GM21723 (cell line): ENCODE measurements at regions not wholly inside any gene's neighbourhood (a gene's known extent, or its start where the extent isn't known, plus 50 kb on each side); places are given as distances from the start of the nearest gene placed in this dataset.

Experiments used
- ATAC-seq: cut with Tn5 transposase; IDR thresholded peaks from one replicate; pipeline ENCODE4 v1.9.1; 2021; ENCODE audit warnings: mild to moderate bottlenecking, moderate library complexity; ENCODE audit not compliant: unreplicated experiment

GRCh38 chr9:103900466-103900865 lies 193.6 kb upstream of the SMC2 start:
- ATAC-seq, result no peak

- ATAC-seq, result no peak
These were observed 191.8 kb upstream of the SMC2 start for GRCh38 chr9:103902263-103902662.

GRCh38 chr9:103904242-103904641 lies 189.9 kb upstream of the SMC2 start:
- ATAC-seq, result no peak

DNA sequence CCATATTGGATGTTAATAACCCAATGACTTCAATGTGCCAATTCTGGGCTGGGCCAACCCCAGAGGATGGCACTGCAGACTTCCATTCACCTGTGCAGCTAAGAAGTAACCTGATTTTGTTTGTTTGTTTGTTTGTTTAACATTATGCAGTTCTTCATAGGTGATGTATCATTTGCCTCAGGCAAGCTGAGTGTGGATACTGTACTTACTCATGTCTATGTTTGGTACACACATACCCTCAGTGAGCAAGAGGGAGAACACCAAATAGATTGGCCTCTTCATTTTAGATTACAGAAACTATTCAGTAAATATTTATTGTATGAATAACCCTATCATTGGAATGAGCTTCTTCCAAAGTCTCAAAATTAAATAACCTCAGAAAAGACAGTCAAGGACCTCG lies 180.2 kb upstream of the SMC2 start:
- ATAC-seq, result no peak

DNA sequence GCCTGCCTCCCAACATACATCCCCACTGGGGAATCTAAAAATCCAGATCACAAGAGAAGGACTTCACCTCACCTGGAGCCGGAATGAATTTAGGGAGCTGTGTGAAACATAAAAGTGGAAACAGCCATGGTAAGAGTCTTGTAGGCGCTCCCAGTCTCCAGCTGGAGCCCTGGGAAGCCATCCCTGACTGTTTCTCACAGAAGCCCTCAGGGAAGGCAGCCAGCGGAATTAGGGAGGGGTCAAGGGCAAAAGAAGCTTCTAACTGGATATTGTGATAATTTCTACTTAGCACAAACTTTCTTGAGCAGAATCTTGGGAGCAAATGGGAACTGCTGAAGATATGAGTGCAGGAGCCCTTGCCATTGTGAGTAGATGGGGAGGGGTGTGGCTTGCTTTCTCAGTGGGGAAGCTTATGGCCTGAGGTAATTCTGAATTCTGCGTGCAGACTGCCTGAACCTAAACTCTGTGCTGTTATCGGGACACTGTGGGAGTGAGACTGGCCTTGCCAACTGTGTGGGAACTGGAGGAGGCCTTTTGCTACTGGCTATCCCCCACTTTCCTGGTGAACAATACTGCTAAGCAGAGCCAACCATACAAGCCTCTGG lies 174.4 kb upstream of the SMC2 start:
- ATAC-seq, result no peak

DNA sequence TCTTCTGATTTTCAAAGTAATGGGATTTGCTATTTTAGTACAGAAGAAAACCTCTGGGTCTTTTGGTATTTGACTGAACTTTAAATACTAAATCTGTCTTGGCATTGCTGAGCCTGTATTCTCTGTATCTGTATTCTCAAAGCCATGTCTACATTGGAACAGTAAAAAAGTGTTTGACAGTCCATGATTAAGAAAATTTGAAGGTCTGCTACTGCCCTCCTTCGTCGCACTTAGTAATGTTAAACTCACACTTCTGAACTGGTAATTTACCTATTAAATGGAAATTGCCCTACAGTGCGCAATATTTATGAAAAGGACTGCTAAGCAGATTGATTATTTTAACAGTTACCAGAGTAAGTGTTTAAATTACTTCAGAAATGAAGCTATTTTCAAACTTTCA lies 165.7 kb upstream of the SMC2 start:
- ATAC-seq, result no peak

DNA sequence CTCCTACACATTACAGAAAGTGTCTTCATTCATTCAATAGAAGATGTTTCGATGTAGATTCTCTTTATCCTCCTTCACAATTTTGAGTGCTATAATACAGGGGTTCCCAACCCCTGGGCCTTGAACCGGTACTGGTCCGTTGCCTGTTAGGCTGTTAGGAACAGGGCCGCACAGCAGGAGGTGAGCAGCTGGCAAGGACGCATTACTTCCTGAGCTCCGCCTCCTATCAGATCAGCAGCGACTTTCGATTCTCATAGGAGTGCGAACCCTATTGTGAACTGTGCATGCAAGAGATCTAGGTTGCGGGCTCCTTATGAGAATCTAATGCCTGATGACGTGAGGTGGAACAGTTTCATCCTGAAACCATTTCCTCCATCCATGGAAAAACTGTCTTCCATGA lies 153.0 kb upstream of the SMC2 start:
- ATAC-seq, result no peak

DNA sequence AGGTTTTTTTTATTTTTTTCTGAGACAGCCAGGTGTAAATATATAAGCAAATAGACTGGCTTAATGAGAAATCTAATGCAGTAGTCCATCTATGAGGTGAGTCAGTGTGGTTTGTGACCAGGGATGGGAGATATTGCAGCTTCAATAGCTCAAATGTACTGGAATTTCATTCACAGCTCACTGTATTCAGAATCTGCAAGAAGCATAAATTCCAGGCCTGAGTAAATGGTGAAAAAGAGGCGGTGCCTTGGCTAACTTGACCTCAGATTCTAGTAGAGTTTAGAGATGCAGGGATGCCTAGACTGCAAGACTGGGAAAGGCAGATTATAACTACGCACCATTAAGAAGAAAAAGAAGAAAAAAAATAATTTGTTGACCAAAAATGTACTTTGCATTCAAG lies 151.9 kb upstream of the SMC2 start:
- ATAC-seq, result no peak

DNA sequence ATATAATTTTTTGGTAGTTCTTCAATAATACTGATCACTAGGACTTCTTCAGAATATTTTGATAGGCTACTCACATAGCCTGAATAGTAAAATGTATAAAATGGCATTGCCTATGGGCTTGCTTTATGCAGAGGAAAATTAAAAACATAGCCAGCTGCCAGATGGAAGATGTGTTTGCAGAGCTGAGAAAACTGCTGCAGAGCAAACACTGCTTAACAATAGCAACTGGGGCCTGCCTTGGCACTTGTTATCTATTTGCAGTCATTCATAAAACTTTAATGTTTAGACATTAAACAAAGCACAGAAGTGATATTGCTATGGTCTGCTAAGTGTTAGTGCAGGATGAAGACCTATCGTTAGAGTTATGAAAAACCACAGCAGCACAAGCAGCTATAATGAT lies 151.5 kb upstream of the SMC2 start:
- no peak for ATAC-seq

DNA sequence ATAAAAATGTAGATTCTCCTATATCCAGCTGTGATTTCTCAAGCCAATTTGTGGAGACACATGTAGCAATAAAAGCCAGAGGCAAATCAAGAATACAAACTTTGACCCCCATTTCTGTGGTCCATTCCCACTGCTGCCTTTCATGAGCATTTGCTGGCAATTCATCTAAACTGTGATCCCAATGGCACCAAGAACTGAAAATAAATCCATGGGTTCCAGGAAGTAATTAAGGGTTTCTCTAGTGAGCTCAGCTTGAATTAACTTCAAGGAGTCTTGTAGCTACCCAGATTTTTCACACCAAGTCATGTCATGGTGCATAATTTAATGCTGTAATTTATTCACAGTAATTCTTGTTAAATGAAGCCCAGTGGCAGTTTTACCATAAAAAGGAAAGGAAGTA lies 145.0 kb upstream of the SMC2 start:
- ATAC-seq, result no peak

GRCh38 chr9:103977163-103977562 lies 116.9 kb upstream of the SMC2 start:
- ATAC-seq, result no peak

DNA sequence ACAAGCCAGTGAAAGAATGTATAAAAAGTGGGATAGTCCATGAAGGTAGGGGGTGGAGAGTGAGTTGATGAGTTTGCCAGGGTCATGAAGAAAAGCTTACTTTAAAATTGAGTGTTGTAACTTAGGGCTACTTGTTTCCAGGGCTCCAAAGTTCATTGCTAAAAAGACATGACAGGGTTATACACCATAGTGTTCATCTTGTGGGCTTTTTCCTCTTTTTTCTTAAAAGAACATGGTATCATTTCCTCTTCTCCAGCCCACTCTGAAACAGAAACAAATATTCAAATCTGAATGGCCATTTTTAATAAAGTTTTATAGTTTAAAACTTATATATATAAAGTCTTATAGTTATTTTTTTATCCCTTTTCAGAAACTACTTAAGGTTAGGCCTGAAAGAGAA lies 115.7 kb upstream of the SMC2 start:
- no peak for ATAC-seq

- ATAC-seq, result no peak
These were observed 112.2 kb upstream of the SMC2 start for GRCh38 chr9:103981912-103982311.

DNA sequence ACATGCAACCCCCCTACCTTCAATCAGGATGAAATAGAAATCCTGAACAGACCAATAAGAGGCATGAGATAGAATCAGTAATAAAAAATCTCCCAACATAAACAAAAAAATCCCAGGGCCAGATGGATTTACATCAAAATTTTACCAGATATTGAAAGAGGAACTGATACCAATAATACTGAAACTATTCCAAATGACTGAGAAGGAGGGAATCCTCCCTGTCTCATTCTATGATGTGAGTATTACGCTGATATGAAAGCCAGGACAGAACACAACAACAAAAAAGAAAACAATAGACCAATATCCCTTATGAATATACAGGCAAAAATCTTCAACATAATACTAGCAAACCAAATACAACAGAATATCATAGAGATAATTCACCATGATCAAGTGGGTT lies 109.0 kb upstream of the SMC2 start:
- no peak for ATAC-seq

- ATAC-seq, result no peak
These were observed 105.3 kb upstream of the SMC2 start for GRCh38 chr9:103988821-103989220.

GRCh38 chr9:103990311-103990710 lies 103.8 kb upstream of the SMC2 start:
- ATAC-seq, result no peak

DNA sequence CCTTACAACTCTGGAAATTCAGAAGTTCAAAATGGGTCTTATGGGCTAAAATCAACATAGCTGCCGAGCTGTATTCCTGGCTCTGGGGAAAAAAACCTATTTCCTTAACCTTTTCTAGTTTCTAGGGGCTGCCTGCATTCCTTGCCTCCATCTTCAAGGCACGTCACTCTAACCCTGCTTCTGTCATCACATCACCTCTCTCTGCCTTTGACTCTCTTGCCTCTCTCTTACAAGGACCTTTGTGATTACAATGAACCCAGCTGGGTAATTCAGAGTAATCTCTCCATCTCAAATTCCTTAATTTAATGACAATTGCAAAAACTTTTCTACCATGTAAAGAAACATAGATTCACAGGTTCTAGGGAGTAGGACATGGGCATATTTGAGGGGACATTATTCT lies 103.1 kb upstream of the SMC2 start:
- no peak for ATAC-seq

DNA sequence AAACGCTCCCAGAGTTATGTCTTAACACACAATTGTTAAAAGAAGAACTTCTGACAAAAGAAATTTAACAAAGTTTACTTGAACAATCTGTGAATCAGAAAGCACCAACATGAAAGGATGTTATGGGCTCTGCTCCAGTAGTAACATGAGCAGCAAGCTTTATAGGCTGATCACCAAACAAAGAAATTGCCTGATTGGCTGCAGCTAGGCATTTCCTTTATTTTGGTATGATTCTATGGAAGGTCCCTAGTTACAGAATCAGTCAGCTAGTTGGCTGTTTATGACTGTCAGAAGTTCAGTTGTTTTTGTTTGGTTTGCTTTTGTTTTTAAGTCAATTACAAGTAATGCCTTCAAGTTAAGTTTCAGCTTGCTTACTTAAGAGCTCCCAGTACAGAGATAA lies 102.4 kb upstream of the SMC2 start:
- ATAC-seq, result peak; percentile 79

- no peak for ATAC-seq
These were observed 101.0 kb upstream of the SMC2 start for GRCh38 chr9:103992938-103993579.

DNA sequence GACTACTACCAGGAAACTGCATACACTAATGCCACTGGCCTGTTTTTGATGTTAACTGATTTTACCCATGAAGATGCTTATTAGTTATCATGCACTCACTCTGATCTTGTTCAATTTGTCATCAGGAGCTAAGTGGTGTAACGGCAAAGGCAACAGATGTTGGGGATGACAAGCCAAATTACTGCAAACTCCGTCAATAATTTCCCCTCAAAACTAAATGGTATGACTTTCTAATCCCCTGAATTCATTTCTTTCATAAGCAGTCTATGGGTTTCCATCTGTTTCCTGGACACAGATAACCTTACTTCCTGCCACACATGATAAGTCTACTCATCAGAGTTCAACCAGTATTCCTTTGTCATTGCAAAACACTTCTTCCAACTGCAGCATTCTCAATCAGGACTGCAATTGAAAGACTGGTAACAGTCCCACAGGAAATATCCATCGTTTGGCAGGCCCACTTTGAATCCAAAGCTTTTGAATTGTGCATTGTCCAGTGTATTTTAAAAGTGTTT lies 96.2 kb upstream of the SMC2 start:
- no peak for ATAC-seq

GRCh38 chr9:103999375-104000062 lies 94.6 kb upstream of the SMC2 start:
- no peak for ATAC-seq

DNA sequence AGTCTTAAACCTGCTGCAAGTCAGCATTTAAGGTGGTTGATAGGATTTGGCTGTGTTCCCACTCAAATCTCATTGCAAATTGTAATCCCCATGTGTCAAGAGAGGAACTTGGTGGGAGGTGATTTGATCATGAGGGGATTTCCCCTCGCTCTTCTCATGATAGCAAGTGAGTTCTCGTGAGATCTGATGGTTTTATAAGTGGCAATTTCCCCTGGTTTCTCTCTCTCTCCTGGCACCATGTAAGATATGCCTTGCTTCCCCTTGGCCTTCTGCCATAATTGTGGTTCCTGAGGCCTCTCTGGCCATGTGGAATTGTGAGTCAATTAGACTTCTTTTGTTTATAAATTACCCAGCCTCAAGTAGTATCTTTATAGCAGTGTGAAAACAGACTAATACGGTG lies 84.3 kb upstream of the SMC2 start:
- no peak for ATAC-seq
